Right atrium auricular region (tissue), 2 donors: ENCODE measurements at regions not wholly inside any gene's neighbourhood (a gene's known extent, or its start where the extent isn't known, plus 50 kb on each side); places are given as distances from the start of the nearest gene placed in this dataset.
"Not testable (repeated sequence)": the region's sequence is repeated elsewhere in the genome, so short reads cannot be mapped to it uniquely, and the experiment has no call there.

Experiments
- DNase-seq: peaks from one replicate; pipeline ENCODE4 v3.0.0-alpha.2; 2019; ENCODE audit warnings: low spot score
- H3K27ac ChIP-seq, 2 donors: fragments of 200-600 bp; sonication (generic); 1 replicate in 1 of 2; 2 replicates in 1 of 2; pipeline ENCODE4 v1.5.1; 2016 to 2019
- H3K27me3 ChIP-seq, 2 donors: fragments of 200-600 bp; sonication (generic); one replicate each; pipeline versions ENCODE4 v1.5.1 to v1.6.0; 2017 to 2019
- H3K36me3 ChIP-seq: fragments of 200-600 bp; sonication (generic); one replicate; pipeline ENCODE4 v1.5.1; 2016
- H3K4me1 ChIP-seq, 2 donors: fragments of 200-600 bp; sonication (generic); one replicate each; pipeline versions ENCODE4 v1.5.1 to v1.6.0; 2017 to 2019
- H3K4me3 ChIP-seq, 2 donors: fragments of 200-600 bp; sonication (generic); 1 replicate in 1 of 2; 2 replicates in 1 of 2; pipeline ENCODE4 v1.5.1; 2017 to 2019; ENCODE audit warnings: mild to moderate bottlenecking in 1 of 2, moderate library complexity in 1 of 2
- H3K9me3 ChIP-seq, 2 donors: fragments of 200-600 bp; sonication (generic); one replicate each; pipeline ENCODE4 v1.5.1; 2019
- CTCF ChIP-seq, 2 donors: fragments of 200-600 bp; sonication (generic); IDR thresholded peaks; one replicate each; pipeline ENCODE4 v1.5.1; 2019; ENCODE audit warnings: antibody characterized with exemption in 2 of 2

DNA sequence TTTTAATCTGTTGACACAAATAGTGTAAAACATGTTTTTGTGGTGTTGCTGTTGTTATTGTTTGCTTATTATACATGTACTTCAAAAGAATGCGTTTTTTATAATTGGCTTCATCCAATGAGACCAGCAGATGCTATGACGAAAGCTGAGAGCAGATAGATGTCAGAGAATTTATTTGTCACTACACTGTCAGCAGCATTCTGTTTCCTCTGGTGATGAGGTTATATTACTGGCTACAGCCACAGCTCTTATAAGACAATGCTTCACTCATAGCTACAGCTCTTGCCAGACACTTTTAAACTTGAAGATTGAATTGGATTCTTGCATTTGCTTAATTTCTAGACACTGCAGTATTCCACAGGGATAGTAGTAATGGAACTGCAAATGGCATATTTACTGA is 860.5 kb downstream of the TBC1D32 start:
- Histone ChIP-seq H3K4me1 (no peaks in the 10 kb centered on the region), H3K27ac (no peak overlapping the region), H3K4me3 (no peak overlapping the region), H3K27me3 (no peaks in the 10 kb centered on the region), H3K36me3 (no peaks in the 10 kb centered on the region), H3K9me3 (peaks cover 5 to 34% of the 10 kb centered on the region in 2 donors)
- DNase-seq: no peak
- TF ChIP-seq CTCF (IDR thresholded peaks at IDR 0.05): no peak

- H3K9me3 ChIP-seq: peaks cover 0 to 6% of the 10 kb centered on the region in 2 donors
- H3K4me3 ChIP-seq: no peak overlapping the region
- no peaks in the 10 kb centered on the region for H3K27me3 ChIP-seq
- DNase-seq: no peak
- no peak overlapping the region for H3K27ac ChIP-seq
- no peaks in the 10 kb centered on the region for H3K36me3 ChIP-seq
- no peaks in the 10 kb centered on the region for H3K4me1 ChIP-seq
- TF ChIP-seq CTCF (IDR thresholded peaks at IDR 0.05): no peak
These were observed 865.8 kb downstream of the TBC1D32 start for GRCh38 chr6:120468486-120468885.

GRCh38 chr6:120451508-120451907 is 882.8 kb downstream of the TBC1D32 start:
- Histone ChIP-seq H3K9me3 (peaks cover 0 to 6% of the 10 kb centered on the region in 2 donors), H3K27ac (no peak overlapping the region), H3K27me3 (no peaks in the 10 kb centered on the region), H3K4me3 (no peak overlapping the region), H3K36me3 (no peaks in the 10 kb centered on the region), H3K4me1 (no peaks in the 10 kb centered on the region)
- DNase-seq: no peak
- TF ChIP-seq CTCF (IDR thresholded peaks at IDR 0.05): no peak

DNA sequence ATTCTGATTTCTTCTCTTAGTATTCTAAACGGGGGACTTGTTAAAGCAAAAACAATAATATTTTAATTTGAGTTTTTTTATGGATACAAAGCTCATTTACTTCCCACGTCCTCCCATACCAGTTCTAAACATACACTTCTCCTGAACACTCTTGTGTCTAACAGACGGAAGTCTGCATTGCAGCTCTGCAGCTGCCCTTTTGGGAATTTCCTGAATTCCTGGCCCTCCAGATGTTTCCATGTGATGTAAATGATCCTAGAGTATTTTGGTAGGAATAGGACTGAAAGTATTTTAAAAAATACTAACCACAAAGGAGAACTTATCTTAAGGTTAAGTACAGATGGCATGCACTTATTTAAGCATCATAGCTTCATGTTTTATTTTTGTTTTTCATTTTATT is 886.7 kb downstream of the TBC1D32 start:
- no peaks in the 10 kb centered on the region for H3K4me1 ChIP-seq
- no peak for TF ChIP-seq CTCF (IDR thresholded peaks at IDR 0.05)
- H3K9me3 ChIP-seq: no peaks in the 10 kb centered on the region
- no peak overlapping the region for H3K27ac ChIP-seq
- no peaks in the 10 kb centered on the region for H3K27me3 ChIP-seq
- DNase-seq: no peak
- no peak overlapping the region for H3K4me3 ChIP-seq
- H3K36me3 ChIP-seq: no peaks in the 10 kb centered on the region

- not testable (repeated sequence) for H3K9me3 ChIP-seq, H3K4me1 ChIP-seq, H3K27ac ChIP-seq, DNase-seq, H3K27me3 ChIP-seq, H3K36me3 ChIP-seq, H3K4me3 ChIP-seq
These were observed 901.4 kb downstream of the TBC1D32 start for GRCh38 chr6:120432840-120433239.

DNA sequence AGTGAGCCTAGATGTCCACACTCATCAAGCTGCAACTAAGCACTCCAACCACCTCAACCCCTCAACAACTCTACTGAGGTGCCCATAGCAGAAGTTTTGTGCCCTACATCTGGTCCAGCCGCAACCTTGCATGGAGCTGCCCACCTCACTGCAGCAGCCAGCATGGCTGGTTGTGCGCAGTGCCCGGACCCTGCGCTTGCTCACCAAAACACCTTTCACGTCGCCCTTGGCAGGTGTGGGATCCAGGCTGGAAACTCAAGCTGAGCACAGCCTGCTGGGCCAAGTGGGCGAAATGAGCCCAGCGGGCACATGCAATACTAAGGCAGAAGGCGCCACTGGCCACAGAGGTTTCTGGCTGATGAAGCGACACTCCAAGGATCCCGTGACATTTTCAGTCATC is 902.4 kb downstream of the TBC1D32 start:
- Histone ChIP-seq H3K27me3 (no peaks in the 10 kb centered on the region), H3K4me3 (no peak overlapping the region), H3K4me1 (no peaks in the 10 kb centered on the region), H3K27ac (no peak overlapping the region), H3K9me3 (no peaks in the 10 kb centered on the region), H3K36me3 (no peaks in the 10 kb centered on the region)
- no peak for DNase-seq
- TF ChIP-seq CTCF (IDR thresholded peaks at IDR 0.05): no peak
